HS-5 (cell line): ENCODE measurements at regions not wholly inside any gene's neighbourhood (a gene's known extent, or its start where the extent isn't known, plus 50 kb on each side); places are given as distances from the start of the nearest gene placed in this dataset.
A peak's percentile ranks its signal among the peaks of the same experiment; 100 is the strongest.
"Not testable (repeated sequence)": the region's sequence is repeated elsewhere in the genome, so short reads cannot be mapped to it uniquely, and the experiment has no call there.

ENCODE experiments used
- DNase-seq: peaks from one replicate; pipeline ENCODE4 v3.0.0-alpha.2; 2012; ENCODE audit warnings: low read depth

DNA sequence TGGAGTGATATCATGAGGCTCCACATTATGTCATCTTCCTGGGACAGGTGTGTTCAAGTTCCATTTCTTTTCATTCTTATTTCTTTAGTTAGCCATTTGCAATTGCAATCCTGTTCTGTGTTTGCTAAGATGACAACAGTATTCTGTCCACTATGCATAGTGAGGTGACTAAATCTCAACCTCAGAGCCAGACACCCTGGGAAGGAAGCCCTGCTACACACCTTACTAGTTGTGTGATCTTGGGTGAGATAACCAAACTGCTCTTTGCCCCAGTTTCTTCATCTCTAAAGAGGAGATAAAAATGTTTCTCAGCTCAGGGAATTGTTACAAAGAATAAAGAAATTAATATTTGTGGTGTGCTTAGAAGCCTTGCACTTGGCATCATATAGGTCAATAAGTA, 215.1 kb upstream of the RPS23 start:
- no peak for DNase-seq

DNA sequence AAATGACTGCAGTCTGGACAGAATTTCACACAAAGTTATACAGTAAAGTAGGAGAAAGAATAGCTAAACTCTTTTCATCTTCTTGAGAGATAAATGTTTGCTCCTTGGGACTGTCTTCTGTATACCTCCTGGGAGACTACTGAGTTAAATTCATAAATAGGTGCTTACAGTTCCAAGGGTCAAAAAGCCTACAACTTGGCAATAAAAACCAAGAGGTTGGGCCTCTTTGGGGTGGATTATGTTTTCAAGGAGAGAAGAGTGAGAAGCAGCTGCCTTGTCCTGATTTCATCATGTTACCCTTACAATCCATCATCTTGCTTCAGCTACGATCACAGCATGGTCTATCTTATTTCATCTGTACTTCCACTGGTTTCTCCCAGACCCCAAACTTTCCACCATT, 213.2 kb upstream of the RPS23 start:
- no peak for DNase-seq

DNA sequence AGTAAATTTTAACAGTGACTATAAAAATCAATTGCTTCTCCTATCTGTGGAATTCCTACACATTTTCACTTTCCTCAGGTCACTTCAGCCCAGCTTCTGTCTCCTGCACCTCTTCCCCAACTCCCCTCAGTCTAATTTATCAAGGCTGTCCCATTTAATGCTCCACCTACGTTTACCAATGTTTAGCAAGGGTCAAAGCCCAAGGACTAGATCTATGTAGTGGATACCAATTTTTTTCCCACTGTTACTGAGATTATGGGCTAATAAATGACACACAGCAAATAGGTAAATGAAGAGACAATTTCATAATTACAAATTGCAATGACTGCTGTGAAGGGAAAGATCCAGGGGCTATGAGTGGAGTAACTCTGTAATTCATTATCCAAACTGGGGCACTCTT, 211.5 kb upstream of the RPS23 start:
- DNase-seq = no peak

DNA sequence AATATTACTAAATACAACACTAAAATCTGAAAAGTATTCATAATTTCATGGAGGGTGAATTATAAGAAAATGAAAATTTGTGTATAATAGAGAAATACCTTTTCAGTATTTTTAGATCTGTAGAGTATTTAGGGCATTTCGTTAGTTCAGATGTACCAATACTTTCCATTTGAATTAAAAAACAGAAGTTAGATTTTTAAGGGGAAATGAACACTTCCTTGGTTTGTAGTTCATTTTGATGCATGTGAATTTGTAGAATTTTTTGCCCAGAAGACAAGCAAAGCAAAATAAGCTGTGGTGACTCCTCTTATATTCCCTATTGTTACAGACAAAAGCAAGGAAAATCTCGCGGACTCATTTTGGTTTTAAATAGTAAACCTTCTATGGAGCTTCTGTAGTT, 209.0 kb upstream of the RPS23 start:
- no peak for DNase-seq

DNA sequence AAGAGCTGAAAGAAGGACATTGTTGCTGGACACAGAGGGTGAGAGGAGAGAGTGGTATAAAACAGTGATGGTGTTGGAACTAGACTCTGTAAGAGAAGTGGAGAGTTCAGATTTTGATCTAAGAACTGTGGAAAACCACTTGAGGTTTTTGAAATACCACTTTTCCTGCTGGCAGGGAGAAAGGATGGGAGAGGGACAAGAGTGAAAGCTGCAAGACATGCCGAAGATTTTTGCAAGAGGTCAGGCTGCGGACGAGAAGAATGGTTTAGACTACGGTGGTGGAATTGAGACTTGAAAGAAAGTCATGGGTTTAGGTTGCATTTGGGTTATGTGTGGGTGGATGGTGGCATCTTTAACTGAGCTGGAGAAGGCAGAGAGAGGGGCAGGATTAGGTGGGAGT, 202.2 kb upstream of the RPS23 start:
- no peak for DNase-seq

DNA sequence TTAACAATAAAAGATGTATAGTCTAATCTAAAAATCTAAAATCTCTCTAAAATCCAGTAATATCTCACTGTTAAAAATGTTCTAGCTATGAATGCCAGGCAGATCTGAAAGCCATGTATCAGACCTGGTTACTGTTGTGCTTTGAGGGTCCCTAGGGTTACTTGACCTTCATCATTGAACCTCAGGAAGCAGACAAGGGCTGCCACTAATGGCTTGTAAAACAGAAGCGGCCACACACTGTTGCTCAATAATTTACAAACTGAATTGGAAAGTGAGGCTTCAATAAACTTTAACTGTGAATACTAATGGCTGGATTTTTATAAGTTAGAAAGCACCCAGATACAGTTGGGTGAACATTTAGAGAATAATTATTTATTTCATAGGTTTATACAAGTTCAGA, 198.0 kb upstream of the RPS23 start:
- no peak for DNase-seq

DNA sequence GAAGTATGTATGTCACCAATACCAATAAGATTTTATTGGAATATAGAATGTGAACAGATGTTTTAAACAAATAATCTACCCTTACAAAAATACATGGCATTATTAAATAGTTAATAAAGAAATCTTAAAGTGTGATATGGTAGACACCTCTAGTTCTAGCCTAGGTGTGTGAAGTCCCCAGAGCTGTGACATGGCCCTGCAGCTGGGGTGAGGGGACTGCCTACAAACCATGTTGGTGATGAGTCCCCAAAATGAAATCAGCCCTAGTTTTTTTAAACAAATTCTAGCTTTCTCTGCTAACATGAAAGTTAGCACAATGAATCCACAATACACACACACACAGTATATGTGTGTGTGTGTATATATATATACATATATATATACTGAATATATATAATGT, 195.1 kb upstream of the RPS23 start:
- no peak for DNase-seq

DNA sequence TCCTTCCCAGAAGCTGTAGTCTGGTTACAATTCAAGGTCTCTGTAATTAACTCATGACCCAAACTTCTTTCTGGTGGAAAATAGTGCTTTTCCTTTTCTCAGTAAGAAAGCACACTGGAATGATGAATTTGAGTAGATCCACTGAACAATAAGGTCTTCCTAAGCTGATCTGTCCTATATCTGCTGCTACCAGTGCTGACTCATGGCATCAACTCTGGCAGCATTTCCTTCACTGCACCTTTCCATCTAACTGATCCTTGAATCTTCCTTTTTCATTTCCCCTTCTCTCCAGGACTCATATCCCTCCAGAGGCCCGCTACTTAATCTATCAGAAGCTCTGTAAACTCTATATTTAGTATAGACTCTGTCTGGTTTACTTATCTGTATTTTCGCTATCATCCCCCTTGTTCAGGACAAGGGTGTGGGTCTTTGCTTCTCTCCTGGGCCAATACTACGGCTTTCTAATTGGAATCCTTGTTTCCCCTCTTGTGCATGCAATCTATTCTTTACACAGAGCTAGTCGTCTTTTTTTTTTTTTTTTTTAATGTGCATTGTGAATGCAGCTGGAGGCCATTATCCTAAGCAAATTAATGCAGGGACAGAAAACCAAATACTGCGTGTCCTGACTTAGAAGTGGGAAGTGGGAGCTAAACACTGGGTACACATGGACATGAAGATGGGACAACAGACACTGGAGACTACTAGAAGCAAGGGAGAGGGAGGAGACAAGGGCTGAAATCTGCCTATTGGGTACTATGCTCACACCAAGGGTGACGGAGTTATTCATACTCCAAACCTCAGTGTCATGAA, 192.2 kb upstream of the RPS23 start:
- no peak for DNase-seq

DNA sequence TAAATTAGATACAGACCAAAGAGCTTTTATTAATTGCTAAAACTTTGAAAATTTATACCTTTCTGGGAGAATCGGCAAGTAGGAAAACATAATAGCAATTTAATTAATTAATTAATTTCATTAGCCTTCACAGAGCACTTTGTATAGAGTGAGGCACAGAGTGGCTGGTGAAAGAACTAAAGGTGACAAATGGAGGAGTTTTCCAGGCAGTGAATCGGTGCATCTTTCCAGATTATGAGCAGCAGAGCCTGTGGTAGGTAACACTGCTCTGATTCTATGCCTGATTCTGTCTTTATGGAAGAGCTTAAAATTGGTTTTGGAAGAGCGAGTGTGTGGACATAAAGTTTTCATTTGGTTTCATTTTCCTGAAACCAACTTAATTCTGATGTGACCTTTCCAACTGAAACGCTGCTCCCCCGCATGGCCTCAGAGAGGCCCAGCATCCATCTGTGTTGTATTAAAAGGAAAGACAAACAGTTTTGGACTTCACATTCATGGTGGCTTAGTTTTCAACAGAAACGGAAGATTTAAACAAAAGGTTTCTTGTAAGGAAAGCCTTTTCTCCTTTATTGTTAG, 188.9 kb upstream of the RPS23 start:
- peak; percentile 13 for DNase-seq

DNA sequence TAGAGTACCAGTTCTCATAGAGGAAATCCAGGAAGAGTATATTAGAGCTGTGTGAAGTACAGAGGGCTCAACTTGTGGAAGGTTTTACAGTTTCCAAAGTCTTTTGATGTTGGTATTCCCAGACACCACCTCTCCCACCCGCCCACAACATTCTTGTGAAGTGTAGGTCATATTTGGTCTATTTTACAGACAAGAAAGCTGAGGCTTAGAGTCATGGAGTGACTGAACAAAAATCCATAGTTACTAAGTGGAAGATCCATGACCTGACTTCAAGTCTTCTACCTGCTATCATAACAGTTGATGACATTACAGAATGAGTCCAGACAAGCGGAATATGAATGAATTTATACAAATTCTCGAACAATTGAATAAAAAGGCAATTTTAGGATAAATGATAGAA, 187.1 kb upstream of the RPS23 start:
- no peak for DNase-seq

DNA sequence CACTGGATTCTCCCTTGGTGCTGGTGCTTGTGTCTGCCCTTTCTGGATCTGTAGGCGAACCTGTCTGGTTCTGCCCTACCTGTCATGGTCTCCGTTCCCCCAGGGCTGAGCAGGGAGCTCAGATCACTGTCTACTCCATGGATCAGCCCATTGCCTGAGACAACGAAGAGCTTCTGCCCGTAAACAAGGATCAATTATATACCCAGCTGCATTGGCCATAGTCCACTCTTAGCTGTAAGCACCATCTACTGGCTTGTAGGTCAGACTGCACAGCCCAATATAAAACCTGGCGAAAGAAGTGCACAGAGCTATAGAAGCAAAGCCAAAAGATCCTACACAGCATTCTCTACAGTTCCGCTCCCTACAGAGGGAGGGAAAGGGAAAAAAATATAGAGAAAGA, 181.5 kb upstream of the RPS23 start:
- DNase-seq = no peak

DNA sequence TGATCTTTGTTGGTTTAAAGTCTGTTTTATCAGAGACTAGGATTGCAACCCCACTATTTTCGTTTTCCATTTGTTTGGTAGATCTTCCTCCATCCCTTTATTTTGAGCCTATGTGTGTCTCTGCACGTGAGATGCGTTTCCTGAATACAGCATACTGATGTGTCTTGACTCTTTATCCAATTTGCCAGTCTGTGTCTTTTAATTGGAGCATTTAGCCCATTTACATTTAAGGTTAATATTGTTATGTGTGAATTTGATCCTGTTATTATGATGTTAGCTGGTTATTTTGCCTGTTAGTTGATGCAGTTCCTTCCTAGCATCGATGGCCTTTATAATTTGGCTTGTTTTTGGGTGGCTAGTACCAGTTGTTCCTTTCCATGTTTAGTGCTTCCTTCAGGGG, 177.2 kb upstream of the RPS23 start:
- not testable (repeated sequence) for DNase-seq

DNA sequence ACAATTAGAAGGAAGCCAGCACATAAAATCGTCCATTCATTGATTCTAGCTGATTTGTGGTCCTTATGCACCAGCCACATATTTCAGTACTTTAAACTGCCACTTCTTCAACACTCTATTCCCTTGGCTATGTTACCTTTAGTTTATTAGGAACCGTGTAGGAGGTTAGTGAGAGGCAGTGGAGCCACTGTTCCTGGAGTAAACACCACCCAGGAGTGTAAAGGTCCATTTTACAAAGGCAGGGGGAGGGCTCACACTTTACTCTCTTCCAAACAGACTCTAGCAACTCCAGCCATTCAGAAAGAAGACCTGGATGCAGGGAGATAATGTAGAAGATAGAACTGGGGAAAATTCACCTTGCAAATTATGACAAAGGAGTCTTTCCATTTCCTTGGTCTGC, 170.2 kb upstream of the RPS23 start:
- no peak for DNase-seq

DNA sequence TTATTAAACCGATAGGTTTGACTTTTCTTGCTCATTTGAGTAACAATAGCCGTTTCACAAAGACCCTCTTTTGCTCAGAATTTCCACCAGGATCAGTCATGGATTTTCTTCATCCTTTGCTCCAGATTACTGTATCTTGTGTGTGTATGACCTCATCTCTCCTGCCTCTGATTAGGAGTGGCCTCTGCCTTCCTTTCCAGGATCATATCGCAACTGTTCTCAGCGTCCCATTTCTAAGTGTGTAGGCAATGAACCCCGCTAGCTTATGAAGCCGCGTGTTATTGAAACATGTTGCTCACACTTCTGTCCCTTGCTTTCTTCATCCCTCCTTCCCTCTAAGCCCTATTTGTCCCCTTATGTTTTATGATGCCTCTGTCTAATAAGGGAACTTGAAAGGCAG, 169.8 kb upstream of the RPS23 start:
- DNase-seq = no peak

DNA sequence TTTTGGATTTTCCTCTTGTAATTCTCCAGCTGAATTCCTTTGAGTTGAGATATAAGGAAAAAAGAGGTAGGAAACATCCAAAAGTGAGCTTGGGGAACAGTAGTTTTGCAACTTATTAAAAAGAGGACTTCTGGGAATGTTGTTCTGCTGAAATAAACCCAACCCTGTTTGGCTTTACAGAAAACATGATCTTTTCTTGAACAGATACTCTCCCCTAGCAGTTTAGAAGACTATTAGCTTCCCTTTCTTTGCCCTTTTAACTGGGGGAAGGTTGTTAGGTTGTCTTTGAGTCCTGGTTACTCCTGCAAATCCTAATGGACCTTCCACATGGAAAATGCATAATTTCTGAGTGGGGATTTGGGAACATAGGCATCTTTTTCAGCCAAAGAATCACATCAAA, 168.7 kb upstream of the RPS23 start:
- DNase-seq = no peak

DNA sequence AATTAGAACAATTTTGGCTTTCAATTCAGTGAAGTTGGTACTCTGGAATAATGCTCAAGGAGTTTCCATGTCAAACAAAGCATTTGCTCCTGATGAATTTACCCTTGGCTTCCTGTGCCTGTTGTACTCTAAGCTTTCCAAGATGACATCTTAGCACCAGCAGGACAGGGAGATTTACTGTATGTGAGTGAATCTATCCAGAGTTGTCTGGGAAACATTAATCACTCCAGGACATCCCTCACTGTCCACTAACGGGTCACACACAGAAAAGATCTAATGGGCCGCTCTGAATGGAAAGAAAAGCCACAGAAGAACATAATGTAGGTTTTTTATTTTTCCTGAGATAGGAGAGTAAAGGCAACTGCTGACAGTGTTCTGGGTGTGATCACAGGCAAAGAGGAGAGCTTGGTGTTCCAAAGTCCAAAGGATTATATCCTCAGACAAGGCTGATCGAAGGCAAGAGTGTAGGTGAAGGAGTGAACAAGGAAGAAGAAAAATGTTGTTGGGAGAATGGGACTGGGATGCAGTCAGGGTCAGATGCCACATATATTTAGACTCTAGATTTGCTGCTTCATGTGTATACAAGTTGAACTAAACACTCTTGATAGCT, 167.7 kb upstream of the RPS23 start:
- no peak for DNase-seq

DNA sequence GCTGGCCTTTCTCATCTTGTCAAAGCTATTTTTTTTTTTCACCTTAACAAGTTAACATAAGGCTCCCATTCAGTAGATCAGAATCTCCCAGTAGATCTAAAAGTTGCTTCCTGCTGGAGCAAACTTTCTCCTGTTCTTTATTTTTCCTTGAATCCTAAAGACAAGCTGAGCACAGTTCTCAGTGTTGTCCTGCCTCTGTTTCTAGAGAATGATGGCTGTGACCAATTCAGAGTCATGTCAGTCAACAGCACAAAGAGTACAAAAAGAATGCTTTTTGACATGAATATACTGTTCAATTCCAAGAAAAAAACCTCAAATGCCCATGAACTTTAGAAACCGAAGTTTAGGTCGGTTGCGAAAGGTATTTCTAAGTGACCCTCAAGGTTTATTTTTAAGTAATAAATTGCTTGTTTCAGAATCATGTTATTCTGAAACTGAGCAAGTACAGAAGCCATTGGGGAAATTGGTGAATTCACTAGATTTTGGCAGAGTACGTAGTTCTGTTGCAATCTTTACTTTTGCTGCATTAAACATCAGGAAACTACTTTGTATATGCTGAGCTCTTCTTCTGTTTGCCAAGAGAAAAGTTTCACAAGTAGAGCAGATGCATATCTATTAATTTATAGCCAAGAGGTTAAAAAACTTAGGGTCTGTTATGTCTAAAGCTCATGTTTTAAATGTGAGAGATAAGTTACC, 161.7 kb upstream of the RPS23 start:
- DNase-seq = no peak

DNA sequence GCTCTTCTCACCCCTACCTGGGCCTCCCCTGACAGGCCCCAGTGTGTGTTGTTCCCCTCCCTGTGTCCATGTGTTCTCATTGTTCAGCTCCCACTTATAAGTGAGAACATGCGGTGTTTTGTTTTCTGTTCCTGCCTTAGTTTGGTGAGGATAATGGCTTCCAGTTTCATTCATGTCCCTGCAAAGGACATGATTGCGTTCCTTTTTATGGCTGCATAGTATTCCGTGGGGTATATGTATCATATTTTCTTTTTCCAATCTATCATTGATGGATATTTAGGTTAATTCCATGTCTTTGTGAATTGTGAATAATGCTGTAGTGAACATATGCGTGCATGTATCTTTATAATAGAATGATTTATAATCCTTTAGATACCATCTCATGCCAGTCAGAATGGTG, 159.4 kb upstream of the RPS23 start:
- DNase-seq = not testable (repeated sequence)

DNA sequence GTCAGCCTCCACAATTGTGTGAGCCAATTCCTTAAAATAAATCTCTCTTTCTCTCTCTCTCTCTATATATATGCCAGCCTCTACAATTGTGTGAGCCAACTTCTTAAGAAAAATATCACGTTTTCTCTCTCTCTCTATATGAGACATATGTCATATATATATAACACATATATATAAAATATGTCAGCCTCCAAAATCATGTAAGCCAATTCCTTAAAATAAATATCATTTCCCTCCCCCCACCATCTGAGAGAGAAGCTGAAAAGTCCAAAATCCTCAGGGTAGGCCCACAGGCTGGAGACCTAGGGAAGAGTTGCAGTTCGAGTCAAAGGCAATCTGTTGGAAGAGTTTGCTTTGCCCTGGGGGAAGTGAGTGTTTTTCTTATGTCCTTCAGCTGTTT, 158.1 kb upstream of the RPS23 start:
- no peak for DNase-seq

DNA sequence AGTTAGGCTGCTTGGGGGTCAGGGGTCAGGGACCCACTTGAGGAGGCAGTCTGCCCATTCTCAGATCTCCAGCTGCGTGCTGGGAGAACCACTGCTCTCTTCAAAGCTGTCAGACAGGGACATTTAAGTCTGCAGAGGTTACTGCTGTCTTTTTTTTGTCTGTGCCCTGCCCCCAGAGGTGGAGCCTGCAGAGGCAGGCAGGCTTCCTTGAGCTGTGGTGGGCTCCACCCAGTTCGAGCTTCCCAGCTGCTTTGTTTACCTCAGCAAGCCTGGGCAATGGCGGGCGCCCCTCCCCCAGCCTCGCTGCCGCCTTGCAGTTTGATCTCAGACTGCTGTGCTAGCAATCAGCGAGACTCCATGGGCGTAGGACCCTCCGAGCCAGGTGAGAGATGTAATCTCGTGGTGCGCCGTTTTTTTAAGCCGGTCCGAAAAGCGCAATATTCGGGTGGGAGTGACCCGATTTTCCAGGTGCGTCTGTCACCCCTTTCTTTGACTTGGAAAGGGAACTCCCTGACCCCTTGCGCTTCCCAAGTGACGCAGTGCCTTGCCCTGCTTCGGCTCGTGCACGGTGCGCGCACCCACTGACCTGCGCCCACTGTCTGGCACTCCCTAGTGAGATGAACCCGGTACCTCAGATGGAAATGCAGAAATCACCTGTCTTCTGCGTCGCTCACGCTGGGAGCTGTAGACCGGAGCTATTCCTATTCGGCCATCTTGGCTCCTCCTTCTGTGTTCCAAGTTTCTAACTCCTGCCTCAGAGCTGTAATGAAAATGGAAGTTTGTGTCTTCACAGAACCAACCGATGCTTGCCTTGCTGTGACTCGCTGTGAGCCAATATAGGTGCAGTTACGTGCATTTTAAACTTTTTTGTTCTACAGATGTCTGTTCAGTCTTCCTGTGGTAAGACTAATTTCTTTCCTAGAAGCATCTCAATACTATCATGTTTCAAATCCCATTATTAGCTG, 156.8 kb upstream of the RPS23 start:
- not testable (repeated sequence) for DNase-seq

DNA sequence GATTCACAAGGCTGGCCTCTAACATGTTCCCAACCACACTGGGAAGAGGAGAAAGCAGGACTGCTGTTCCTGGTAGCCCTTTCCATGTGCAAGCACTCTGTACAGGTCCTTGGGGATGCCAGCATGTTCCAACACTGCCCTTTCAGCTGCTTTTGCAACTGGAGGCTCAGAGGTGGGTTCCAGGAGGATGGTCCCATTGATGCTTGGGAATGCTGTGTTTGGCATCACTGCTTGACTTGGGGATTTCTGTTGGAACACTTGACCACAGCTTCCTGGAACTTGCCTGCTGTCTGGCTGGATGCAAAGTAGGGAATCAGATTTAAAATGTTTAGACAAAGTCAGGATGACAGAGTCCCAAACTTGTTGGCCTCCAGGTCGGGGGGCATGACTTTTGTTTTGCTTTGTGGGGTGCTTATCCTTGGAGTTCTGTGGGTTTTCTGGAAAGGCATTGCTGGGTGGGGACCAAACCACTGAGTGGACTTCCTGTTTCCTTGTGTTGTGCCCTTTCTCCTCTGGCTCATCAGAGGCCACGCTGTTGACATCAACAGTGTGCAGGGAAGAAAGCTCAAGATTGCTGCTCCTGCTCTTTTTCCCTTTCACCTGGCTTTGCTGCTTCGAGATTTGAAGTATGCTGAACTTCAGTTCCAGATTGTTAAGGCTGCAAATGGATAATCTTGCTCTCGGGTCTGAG, 148.5 kb upstream of the RPS23 start:
- DNase-seq = no peak
